ENCODE measurements at regions not wholly inside any gene's neighbourhood (a gene's known extent, or its start where the extent isn't known, plus 50 kb on each side); places are given as distances from the start of the nearest gene placed in this dataset.

DNA sequence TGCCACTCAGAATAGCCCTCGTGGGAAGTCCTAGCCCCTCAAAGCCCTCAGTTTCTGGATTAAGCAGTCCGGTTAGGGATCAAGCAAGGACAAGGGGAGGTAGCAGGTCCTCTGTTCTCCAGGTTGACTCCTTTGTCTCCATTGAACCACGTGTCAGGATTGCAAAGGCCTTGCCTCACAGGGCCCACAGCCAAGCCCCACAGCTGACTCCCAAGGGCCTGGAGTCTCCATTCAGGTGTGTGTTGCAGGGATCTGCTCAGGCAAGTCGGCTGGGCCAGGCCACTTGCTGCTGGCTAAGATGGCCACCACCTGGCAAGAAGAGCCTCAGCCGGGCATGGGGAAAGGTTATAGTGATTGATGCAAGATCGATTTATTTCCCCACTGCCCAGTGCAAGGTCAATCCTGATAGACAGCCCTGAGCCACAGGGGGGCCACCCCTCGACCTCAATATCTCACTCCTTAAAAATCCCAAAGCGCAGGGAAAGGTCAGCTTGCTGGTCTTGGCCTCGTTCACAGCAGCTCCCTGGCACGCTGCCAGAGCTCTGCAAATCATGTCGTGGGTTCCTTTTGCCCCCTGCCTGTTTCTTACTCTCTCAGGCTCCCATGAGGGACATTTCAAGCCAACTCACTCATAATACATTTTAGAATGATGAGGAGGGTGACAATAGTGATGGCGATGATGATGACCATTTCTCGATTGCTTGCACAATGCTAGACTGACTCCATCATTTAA lies 75.9 kb downstream of the EDN3 start:
- DNase-seq (ENCODE audit: low read depth, low spot score), result no peak

DNA sequence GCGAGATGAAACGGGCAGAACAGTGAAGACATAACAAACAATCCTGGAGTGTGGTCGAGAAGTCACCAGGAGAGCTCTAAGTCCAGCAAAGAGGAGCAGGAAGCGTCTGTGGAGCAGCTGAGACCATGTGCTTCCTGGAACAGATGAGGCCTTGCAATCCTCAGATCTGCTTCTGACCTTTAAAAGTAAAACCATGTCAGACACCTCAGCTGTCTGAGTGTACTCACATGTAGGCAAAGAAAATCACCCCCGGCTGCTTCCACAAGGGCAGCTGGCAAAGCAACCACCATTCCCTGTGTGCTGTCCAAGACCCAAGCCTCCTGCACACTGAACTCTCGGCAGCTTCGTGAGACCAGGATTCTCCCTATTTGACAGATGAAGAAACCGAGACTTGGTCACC lies 76.6 kb downstream of the EDN3 start:
- no peak for DNase-seq (ENCODE audit: low read depth, low spot score)

DNA sequence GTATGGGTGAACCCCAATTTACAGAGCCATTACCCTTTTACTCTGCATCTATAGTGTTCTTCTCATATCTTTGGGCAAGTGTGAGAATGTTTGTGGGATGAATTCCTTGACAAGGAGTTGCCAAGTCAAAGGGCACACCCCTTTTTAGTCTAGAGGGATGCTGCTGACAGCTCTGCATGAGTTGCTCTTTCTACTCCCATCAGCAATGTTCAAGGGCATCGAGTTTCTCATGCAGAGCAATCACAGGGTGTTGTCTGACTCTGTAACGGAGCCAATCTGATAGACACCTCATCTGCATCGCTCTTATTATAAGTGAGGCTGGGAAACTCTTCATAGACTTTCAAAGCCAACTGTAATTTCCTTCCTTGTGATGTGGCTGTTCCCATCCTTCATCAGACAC lies 77.4 kb downstream of the EDN3 start:
- no peak for DNase-seq (ENCODE audit: low read depth, low spot score)

DNA sequence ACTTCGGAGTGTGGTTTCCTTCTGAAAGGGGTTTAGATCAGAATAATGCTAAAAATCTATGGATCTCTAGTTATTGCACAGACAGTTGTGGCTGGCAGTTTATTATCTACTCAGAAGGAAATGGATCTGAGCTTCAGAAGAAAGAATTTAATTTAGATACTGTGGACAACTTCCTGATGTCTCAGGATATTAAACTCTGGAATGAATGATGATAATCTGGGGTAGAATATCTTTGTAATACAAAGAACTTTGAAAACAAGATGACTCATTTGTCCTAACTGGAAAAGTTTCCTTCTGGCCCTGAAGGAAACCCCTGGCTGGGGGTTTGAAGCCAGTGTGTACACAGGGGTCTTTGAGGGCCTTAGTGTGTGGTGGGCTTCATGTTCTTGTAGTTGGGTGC lies 78.0 kb downstream of the EDN3 start:
- no peak for DNase-seq (ENCODE audit: low read depth, low spot score)

DNA sequence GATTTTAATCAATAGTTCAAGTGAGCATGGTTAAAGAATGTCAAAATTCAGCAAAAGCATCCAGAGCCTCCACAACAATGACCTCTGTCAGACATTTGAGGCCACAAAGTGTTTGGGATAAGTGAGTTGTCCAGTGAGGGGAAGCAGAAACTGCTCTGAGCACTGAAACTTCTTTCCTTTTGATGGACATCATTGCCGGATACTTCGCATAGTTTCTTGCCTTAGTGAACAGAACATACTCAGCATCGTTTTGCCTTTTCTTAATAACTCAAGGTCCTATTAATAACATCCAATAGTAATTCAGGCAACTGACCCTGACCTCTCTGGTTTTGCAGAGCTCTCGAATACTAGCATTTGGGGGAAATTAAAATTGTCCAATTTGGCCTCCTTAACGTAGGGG lies 78.6 kb downstream of the EDN3 start:
- no peak for DNase-seq (ENCODE audit: low read depth, low spot score)

DNA sequence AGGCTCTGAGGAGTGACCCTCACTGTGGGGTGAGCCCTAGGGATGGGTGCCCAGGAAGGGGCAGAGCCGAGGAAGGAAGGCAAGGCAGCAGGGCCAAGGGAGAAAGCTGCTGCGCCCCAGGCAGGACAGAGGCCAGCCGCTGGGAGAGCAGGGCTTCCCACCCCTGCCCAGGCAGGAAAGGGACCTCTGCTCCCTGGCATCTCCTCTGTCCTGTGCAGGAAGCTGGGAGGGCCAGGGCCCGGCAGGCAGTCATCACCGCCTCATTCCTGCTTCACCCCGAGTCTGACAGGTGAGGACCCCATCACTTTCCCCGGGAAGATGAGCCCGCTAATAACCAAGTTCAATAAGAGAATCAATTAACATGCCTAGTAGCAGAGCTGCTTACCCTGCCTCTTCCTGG lies 81.3 kb downstream of the EDN3 start:
- no peak for DNase-seq (ENCODE audit: low read depth, low spot score)

DNA sequence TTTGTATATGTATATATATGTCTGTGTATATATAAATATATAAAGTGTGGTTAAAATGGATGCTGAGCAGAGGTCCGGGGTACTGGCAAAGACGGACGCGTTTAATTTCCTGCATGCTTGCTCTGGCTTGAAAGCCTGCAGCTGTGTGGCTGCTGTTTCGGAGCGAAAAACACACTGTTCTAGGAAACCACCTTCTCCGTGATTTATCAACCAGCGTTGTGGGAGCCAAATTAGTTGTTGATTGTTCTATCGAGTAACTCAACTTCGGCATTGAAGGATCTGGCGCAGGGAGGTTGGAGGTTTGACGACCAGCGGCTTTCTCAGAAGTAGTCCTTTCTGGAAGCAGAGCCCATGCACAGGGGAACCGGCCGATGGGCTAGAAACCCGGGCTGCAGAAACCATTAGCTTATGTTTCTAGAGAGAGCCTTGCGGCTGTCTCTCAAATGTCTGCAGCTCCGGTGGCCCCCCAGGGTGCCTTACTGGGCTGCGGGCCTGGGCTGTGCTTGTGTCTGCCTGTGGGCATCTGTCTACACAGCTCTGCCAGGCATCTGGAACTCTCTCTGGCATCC lies 81.8 kb downstream of the EDN3 start:
- DNase-seq (ENCODE audit: low read depth, low spot score), result no peak

DNA sequence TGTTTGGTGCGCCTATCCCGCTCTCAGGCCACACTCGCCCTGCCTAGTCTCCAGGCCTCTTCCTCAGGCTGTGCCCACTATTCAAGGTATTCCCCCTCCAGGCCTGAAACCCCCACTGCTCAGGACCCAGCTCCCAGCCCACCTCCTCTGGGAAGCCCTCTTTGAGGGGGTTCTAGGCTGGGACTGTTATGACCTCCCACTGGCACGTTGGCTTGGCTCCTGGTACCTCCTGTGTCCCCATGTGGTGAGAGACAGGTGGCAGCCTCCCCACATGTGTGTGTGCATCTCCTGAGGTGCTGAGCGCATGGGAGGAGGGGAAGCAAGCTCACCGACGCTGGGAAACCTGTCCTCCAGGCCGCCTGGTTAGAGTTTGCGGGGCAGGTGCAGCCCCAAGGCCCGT lies 82.5 kb downstream of the EDN3 start:
- no peak for DNase-seq (ENCODE audit: low read depth, low spot score)

DNA sequence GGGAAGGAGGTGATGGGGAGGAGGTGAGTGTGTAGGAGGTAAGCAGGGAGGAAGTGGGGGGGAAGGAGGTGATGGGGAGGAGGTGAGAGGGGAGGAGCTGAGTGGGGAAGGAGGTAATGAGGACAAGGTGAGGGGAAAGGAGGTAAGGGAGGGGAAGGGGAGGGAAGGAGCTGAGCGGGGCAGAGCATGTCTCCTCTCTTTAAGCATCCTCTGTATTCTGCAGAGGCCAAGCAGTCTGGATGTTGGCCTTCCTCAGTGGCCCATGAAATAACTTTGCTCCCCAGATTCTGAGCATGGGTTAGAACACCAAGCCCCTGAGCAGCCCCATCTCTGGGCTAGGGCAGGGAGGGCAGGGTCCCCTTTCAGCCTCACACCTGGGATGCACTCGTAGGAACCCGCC lies 84.6 kb downstream of the EDN3 start:
- no peak for DNase-seq (ENCODE audit: low read depth, low spot score)

DNA sequence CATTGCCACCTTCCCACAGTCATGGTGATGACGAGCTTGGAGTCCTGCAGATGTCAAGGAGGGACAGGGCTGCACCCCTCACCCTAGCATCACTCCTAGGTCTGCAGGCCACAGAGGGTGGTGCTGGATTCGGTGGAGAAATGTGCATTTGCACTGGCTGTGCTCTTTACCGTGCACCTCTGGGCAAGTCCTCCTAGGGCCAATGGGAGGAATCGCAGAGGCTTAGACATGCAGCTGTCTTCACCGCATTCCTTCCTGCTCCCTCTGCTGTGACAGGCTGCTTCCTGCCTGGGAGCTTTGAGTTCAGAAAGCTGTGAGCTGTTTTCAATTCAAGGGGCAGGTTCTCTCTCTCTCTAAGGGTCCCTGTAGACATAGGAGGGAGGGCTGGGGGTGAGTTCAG lies 85.1 kb downstream of the EDN3 start:
- DNase-seq (ENCODE audit: low read depth, low spot score), result peak; percentile 72

DNA sequence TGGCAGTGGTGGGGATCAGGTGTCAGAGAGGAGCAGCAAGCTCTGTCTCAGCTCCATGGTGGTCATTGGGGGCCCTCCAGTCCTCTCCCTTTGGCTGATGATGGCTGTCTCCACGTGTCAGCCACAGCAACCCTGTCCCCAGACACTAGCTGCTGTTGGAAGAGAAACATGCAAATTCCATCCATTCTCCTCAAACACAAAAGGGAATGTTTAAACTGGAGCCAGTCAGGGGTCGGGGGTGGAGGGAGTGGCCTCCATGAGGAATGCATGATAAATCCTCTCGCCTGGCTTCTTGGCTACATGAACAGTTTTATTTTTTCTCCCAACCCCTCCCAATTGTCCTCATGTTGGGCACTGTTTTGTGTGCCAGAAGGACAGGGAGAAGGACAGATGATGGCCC lies 86.4 kb downstream of the EDN3 start:
- peak; percentile 46 for DNase-seq (ENCODE audit: low read depth, low spot score)

DNA sequence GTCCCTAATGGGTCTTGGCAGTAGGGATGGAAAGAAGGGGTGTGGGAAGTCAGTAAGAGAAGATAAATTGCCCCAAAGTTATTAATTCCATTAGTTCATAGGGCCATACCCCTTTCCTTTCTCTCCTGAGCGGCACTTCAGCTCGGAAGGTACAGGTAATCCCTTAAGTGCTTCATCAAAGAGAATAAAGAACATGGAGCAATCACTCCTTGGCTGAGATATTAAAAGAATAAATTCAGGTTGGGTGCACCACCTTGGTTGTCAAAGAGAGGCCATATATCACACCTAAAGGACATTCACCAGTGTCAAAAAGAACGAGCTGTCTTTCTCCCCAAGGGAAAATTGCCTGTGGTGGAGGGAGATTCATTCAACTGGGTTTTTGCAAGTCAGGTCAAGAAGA lies 87.5 kb downstream of the EDN3 start:
- DNase-seq (ENCODE audit: low read depth, low spot score), result no peak

DNA sequence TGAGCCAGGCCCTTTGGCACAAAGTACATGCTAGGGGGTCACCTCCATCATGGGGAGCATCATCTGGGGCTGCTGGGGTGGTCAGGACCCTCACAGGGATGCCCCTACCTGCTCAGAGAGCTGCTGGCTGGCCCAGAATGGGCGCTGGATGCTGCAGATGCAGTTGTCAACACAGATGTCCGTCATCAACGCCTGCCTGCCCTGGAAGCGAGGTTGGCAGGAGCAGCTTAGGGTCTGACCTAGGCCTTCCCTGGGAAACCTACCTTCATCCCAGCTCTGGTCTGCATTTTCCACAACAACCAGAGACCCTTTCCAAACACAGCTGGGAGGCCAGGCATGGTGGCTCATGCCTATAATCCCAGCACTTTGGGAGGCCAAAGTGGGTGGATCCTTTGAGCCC lies 88.0 kb downstream of the EDN3 start:
- no peak for DNase-seq (ENCODE audit: low read depth, low spot score)

DNA sequence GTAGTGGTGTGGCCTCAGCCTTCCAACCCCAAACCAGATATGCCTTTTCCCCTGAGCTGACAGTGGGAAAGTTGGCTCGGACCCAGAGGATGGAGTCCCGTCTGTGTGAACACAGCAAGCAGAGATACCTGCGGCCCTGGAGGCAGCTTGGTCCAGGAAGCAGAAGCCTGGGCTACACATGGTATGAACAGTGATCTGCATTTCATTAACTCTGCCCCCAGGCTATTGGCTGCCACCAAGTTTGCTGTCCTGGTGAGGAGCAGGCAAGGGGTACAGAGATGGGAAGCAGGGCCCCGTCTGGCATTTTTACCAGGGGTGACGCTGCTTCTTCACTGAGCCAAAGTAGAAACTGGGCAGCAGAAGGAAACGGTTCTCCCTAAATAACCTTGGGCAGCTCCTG lies 90.0 kb downstream of the EDN3 start:
- DNase-seq (ENCODE audit: low read depth, low spot score), result no peak

DNA sequence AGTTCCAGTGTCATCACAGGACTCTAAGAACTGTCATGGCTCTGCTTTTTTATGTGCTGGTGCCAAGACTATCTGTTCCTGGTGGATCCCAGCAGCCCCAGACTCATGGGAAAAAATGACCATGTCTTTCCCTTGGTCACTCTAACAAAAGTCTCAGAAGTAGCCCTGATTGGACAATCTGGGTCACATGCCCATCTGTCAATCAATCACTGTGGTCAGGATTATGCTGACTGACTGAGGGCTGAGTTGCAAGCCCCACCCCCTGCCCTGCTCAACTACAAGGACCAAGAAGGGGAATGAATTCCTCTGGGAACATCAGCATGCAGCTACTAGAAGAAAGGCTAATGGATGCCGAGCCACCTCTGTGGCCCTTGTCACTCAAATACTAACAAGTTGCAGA lies 91.6 kb downstream of the EDN3 start:
- DNase-seq (ENCODE audit: low read depth, low spot score), result peak; percentile 26

DNA sequence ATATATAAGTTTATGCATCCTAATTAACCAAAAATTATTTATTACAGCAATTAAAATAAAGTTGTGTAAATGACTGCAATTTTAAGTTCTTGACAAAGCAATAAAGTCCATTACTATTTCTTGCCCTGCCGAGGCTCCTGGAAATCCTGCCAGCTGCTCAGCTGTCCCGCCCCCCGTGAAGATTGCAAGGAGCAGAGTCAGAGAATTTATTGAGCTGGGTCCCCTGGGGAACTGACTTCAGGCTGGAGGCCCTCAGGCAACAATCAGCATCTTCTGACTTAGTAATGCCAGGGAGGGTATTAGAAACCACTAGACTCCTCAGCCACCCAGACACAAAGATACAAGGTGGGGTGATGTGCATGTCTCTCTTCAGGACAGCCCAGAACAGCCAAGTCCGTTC lies 92.3 kb downstream of the EDN3 start:
- peak; percentile 13 for DNase-seq (ENCODE audit: low read depth, low spot score)

DNA sequence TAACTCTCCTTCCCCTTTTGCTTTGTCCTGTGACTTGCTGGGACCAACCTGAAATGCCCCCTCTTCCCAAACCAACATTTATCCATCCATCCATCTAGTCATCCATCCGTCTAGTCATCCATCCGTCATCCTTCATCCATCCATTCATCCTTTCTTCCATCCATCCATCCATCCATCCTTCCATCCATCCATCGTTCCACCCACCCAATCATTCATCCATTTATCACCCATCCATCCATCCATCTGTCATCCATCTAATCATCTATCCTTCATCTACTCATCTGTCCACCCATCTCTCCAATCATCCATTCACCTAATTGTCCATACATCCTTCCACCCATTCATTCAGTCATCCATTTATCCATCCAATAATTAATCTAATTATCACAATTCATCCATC lies 92.7 kb downstream of the EDN3 start:
- DNase-seq (ENCODE audit: low read depth, low spot score), result no peak

DNA sequence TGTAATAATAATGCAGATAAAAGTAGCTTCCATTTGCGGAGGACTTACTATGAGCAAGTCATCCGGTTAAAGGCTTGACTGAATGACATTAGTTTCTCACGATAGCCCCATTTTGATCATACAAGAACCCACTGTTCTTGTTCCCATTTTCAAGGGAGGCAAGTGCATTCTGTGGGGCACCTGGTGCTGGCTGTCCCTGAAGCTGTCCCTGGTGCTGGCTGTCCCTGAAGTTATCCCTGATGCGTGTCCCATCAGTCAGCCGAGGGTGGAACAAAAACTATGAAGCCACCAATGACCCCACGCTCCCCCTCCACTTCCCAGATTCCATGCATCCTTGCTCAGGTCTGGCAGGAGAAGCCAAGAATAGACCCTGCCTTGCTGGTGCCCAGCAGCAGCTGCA lies 95.3 kb downstream of the EDN3 start:
- DNase-seq (ENCODE audit: low read depth, low spot score), result no peak

DNA sequence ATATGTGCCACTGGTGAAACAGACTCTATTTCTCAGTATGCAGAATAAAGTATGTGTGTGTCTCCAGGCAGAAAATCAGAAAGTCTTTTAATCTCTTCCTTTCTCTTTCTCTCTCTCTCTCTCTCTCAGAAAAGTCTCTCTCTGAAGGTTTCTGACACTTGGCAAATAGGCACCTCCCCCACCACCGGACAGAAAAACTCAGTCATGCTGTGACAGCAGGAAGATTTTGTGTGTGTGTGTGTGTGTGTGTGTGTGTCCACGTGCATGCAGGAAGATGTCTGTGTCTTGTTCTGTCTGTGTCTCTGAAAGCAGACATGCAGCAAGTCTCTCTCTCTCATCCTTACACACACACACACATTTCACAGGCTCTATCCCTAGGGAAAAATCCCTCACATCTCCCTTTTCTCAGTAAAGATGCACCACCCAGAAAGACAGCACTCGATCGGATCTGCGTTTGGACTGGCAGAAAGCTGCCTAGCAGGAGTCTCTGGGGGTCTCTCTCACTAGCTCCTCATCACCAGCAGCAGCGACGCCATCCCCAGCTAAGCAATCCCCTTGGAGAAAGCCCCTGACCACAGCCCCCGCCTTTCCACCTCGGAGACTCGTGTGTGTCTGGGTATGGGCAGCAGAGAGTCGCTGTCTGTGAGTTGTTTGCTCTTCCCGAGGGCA lies 98.3 kb downstream of the EDN3 start:
- no peak for DNase-seq (ENCODE audit: low read depth, low spot score)

DNA sequence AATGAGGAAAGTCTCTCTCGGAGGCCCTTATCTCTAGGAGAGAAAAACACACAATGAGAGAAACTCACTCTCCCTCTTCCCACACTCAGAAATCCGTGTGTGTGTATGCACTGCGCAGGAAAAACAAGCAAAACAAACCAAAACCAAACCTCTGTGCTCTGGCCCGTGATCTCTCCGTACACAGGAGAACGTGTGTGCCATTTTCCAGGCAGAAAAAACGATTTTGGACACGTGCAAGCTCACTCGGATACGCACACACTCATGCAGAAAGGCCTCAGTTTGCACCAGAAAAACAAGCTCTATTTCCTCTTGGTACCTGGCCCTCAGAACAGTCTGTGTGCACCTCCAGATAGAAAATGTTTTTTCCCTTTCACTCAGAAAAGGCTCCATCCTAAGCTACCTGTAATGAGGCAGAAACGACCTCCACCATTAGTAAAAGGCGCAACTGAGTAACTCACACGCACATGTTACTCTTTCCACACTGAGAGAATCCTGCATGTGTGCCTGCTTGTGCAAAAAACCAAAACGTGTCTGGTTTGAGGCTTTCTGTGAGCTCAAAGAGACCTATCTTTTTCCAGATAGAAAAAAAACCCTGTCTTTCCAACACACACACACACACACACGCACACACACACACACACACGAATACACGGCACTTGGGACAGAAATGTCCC lies 99.2 kb downstream of the EDN3 start:
- no peak for DNase-seq (ENCODE audit: low read depth, low spot score)

DNA sequence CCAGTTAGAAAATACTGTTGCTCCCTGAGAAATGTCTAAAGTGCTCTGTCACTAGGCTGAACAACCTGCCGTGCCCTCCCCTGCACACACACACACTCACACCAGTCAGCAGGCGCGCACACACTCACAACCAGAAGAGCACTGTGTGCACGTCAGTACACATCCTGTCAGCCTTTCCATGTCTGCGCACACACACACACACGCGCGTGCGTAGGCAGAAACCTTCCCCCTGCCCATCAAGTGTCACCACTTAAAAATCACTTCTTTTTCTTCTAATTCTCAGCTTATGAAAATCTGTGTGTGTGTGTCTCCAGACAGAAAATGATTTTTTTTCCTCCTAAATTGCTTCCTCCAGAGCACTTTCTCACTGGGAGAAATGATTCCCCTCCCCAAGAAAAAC lies 100.3 kb downstream of the EDN3 start:
- DNase-seq (ENCODE audit: low read depth, low spot score), result no peak

DNA sequence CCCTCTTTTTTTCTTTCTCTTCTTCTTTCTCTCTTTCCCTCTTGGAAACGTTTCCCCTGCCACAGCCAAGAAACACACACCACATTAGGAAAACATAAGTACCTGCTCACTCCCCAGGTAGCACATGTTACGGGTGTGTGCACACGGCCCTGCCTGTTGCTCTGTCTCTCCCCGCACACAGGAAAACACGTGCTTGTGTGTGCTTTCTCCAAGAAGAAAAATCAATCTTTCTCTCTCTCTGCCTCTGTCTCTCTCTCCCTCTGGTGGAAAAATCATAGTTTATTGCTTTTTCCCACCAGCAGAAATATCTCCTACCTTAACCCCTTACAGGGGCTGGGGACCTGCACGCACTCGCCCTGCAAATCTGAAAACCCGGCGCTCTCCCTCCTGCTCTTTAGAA lies 102.3 kb downstream of the EDN3 start:
- no peak for DNase-seq (ENCODE audit: low read depth, low spot score)

Data from ELF-1 (cell line).